AG04450 (cell line): ENCODE measurements at regions not wholly inside any gene's neighbourhood (a gene's known extent, or its start where the extent isn't known, plus 50 kb on each side); places are given as distances from the start of the nearest gene placed in this dataset.
"Not testable (repeated sequence)": the region's sequence is repeated elsewhere in the genome, so short reads cannot be mapped to it uniquely, and the experiment has no call there.

ENCODE experiments used
- CTCF ChIA-PET: fragments of 300-600, 350-600 bp; formaldehyde crosslinking; extraction: SDS; loops from one replicate; lab custom pipeline; 2022; ENCODE audit warnings: antibody characterized with exemption, inconsistent platforms; lab: Charles Lee
- POLR2A ChIA-PET: fragments of 350-600 bp; formaldehyde crosslinking; extraction: SDS; loops from one replicate; lab custom pipeline; 2021; ENCODE audit warnings: antibody characterized with exemption, inconsistent platforms; lab: Yijun Ruan, JAX
- DNase-seq: peaks from one replicate; pipeline ENCODE4 v3.0.0-alpha.2; 2011; ENCODE audit warnings: low read depth, low spot score
- H3K27ac ChIP-seq: one replicate; pipeline ENCODE4 v1.5.1; 2012; ENCODE audit warnings: low read depth, low read length, control low read depth
- H3K27me3 ChIP-seq: one replicate; pipeline ENCODE4 v1.6.0; 2012; ENCODE audit warnings: low read length; ENCODE audit not compliant: control insufficient read depth, insufficient read depth
- H3K4me3 ChIP-seq: 2 replicates; pipeline ENCODE4 v1.5.1; 2011; ENCODE audit warnings: mild to moderate bottlenecking, low read depth, low read length, control low read depth
- H3K9me3 ChIP-seq: 2 replicates; pipeline ENCODE4 v1.5.1; 2012; ENCODE audit warnings: low read length; ENCODE audit not compliant: control insufficient read depth, insufficient read depth
- CTCF ChIP-seq: IDR thresholded peaks from 2 replicates; pipeline ENCODE4 v1.5.1; 2011; ENCODE audit warnings: low read depth, low read length, control low read depth, inconsistent platforms

DNA sequence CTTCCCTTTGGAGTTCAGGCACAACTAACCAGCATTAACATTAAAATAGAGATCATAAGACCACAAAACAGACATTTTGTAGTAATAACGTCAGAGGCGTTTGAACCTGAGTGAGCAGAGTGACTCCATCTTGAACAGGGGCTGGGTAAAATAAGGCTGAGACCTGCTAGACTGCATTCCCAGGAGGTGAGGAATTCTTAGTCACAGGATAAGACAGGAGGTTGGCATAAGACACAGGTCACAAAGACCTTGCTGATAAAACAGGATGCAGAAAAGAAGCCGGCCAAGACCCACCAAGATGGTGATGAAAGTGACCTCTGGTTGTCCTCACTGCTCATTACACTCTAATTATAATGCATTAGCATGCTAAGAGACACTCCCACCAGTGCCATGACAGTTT lies 493.2 kb upstream of the AUTS2 start:
- no peak overlapping the region for H3K4me3 ChIP-seq
- peaks cover 47% of the 10 kb centered on the region for H3K9me3 ChIP-seq
- ChIA-PET POLR2A (no interaction called here), CTCF (no interaction called here)
- DNase-seq: no peak
- H3K27me3 ChIP-seq: no peaks in the 10 kb centered on the region
- TF ChIP-seq CTCF: no peak
- H3K27ac ChIP-seq: no peak overlapping the region

- no peak overlapping the region for H3K4me3 ChIP-seq
- TF ChIP-seq CTCF: no peak
- no peak for DNase-seq
- H3K9me3 ChIP-seq: peaks cover 43% of the 10 kb centered on the region; the same call in 1 of the 2 replicates
- no peaks in the 10 kb centered on the region for H3K27me3 ChIP-seq
- no peak overlapping the region for H3K27ac ChIP-seq
- ChIA-PET POLR2A (no interaction called here), CTCF (no interaction called here)
These were observed 492.3 kb upstream of the AUTS2 start for GRCh38 chr7:69105981-69106380.

GRCh38 chr7:69106449-69106848 lies 491.8 kb upstream of the AUTS2 start:
- POLR2A ChIA-PET, CTCF ChIA-PET: not testable (repeated sequence)

GRCh38 chr7:69106946-69107345 lies 491.3 kb upstream of the AUTS2 start:
- H3K27me3 ChIP-seq, POLR2A ChIA-PET, H3K27ac ChIP-seq, DNase-seq, CTCF ChIA-PET, H3K4me3 ChIP-seq: not testable (repeated sequence)
- peaks cover 37% of the 10 kb centered on the region; the same call in 1 of the 2 replicates for H3K9me3 ChIP-seq

More at GRCh38 chr7:69106449-69106848, 491.8 kb upstream of the AUTS2 start:
- not testable (repeated sequence) for H3K27ac ChIP-seq, DNase-seq, H3K4me3 ChIP-seq, H3K27me3 ChIP-seq
- H3K9me3 ChIP-seq: peaks cover 38% of the 10 kb centered on the region; the same call in 1 of the 2 replicates

DNA sequence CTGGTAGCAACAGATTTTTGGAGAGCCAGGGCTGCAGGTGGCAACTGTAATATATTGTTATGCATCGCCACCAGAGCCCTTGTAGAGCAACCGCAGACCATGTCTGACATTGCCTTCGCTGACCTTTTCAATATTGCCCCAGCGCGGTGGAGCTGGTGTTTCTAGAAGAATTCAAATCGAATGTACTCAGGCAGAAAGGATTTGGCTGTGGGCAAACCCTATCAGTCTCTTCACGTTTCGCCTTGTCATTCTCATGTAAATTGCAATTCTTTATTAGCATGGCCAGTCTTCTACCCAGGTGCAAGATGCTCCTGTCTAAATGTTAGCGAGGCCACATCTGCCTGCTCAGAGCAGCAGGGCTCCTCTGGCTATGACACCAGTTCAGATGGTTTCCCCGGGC lies 490.2 kb upstream of the AUTS2 start:
- no peak for DNase-seq
- Histone ChIP-seq H3K4me3 (no peak overlapping the region), H3K27me3 (no peaks in the 10 kb centered on the region), H3K27ac (no peak overlapping the region), H3K9me3 (peaks cover 27% of the 10 kb centered on the region; the same call in 1 of the 2 replicates)
- ChIA-PET POLR2A (no interaction called here), CTCF (no interaction called here)
- TF ChIP-seq CTCF: no peak

GRCh38 chr7:69109246-69109645 lies 489.0 kb upstream of the AUTS2 start:
- H3K27ac ChIP-seq: no peak overlapping the region
- no peak for DNase-seq
- H3K9me3 ChIP-seq: peaks cover 24% of the 10 kb centered on the region; the same call in 1 of the 2 replicates
- CTCF ChIA-PET: no interaction called here
- H3K27me3 ChIP-seq: no peaks in the 10 kb centered on the region
- POLR2A ChIA-PET: no interaction called here
- TF ChIP-seq CTCF: no peak
- H3K4me3 ChIP-seq: no peak overlapping the region
